WERI-Rb-1 (cell line): ENCODE measurements at regions not wholly inside any gene's neighbourhood (a gene's known extent, or its start where the extent isn't known, plus 50 kb on each side); places are given as distances from the start of the nearest gene placed in this dataset.

Source experiments
- DNase-seq: peaks from one replicate; pipeline ENCODE4 v3.0.0-alpha.2; 2020
- H3K27ac ChIP-seq: fragments of 250-450 bp; sonication (Bioruptor Pico); 2 replicates; pipeline ENCODE4 v1.5.1; 2020; ENCODE audit warnings: mild to moderate bottlenecking, moderate library complexity
- H3K27me3 ChIP-seq: fragments of 250-450 bp; sonication (Bioruptor Pico); 2 replicates; pipeline ENCODE4 v1.5.1; 2021; ENCODE audit warnings: mild to moderate bottlenecking, low read depth, moderate library complexity; ENCODE audit not compliant: insufficient read depth, severe bottlenecking
- H3K36me3 ChIP-seq: fragments of 250-450 bp; sonication (Bioruptor Pico); 2 replicates; pipeline ENCODE4 v1.5.1; 2020; ENCODE audit warnings: mild to moderate bottlenecking, moderate library complexity
- H3K4me3 ChIP-seq: 2 replicates; pipeline ENCODE4 v1.5.1; 2011; ENCODE audit warnings: low read depth, mild to moderate bottlenecking, control low read depth, low read length
- H3K9me3 ChIP-seq: fragments of 250-450 bp; sonication (Bioruptor Pico); 2 replicates; pipeline ENCODE4 v1.5.1; 2021; ENCODE audit warnings: mild to moderate bottlenecking, moderate library complexity; ENCODE audit not compliant: severe bottlenecking
- TF ChIP-seq, protein P1 (sequence below): IDR thresholded peaks from 2 replicates; pipeline ENCODE4 v1.5.1; 2011; ENCODE audit warnings: low read depth, mild to moderate bottlenecking, control low read depth, inconsistent platforms, low read length

DNA sequence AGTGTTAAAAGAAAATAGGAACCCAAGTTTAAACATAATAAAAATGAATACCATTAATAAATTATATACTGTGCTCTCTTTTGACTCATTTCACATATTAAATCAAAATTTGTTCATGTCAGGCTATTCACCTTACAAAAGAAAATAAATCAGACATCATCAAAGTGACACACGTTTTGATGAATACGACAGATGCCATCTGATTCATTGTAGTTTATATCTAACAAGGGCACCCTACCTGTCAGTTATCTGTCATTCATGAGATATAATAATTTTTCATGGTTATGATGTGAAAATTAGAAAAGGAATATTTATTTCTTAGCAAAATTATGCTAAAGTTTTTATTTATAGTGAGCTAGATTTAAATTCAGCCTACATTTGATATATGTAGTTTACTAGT is 188.1 kb upstream of the PCDH17 start:
- TF ChIP-seq, protein P1, sequence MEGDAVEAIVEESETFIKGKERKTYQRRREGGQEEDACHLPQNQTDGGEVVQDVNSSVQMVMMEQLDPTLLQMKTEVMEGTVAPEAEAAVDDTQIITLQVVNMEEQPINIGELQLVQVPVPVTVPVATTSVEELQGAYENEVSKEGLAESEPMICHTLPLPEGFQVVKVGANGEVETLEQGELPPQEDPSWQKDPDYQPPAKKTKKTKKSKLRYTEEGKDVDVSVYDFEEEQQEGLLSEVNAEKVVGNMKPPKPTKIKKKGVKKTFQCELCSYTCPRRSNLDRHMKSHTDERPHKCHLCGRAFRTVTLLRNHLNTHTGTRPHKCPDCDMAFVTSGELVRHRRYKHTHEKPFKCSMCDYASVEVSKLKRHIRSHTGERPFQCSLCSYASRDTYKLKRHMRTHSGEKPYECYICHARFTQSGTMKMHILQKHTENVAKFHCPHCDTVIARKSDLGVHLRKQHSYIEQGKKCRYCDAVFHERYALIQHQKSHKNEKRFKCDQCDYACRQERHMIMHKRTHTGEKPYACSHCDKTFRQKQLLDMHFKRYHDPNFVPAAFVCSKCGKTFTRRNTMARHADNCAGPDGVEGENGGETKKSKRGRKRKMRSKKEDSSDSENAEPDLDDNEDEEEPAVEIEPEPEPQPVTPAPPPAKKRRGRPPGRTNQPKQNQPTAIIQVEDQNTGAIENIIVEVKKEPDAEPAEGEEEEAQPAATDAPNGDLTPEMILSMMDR, result no peak
- H3K9me3 ChIP-seq, result no peaks in the 10 kb centered on the region
- H3K4me3 ChIP-seq, result no peak overlapping the region
- H3K27ac ChIP-seq, result no peak overlapping the region
- no peaks in the 10 kb centered on the region for H3K27me3 ChIP-seq
- no peak for DNase-seq
- H3K36me3 ChIP-seq, result no peaks in the 10 kb centered on the region

DNA sequence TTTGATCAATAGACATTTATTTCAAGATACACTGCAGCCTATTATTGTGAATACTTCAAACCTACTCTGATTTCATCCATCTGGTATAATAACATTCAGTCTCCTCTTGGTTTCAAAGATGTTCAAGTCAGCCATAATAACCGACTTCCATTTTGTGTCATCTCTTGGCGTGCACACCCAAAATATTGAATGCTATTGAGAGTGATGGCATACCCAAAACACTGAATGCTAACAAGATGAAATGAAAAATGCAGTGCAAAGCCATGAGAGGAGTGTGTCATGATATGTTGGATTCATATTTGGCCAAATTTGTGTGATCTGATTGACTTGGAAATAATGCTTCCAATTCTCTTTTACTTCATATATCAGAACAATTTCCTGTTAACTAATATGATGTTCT is 181.2 kb upstream of the PCDH17 start:
- H3K36me3 ChIP-seq, result no peaks in the 10 kb centered on the region
- TF ChIP-seq, protein P1, result no peak
- no peaks in the 10 kb centered on the region for H3K9me3 ChIP-seq
- H3K27ac ChIP-seq, result no peak overlapping the region
- no peak for DNase-seq
- no peak overlapping the region for H3K4me3 ChIP-seq
- no peaks in the 10 kb centered on the region for H3K27me3 ChIP-seq

DNA sequence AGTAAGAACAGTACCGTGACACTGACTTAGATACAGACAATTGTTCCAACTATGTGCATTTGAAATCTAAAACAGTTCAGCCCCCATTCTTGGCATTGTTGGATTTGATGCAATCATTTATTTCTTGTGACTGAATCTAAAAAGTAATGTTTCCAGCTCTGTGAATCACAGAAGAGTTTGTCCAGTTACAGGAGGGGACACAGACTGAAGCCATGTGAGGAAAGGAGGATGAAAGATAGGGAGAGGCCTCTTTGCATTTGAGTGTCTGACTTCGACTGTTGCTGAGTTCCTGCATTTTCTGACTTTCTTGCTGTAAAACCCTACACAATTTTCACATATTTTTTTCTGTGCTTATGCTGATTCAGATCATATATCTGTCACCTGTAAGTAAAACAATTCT is 179.3 kb upstream of the PCDH17 start:
- Histone ChIP-seq H3K36me3 (no peaks in the 10 kb centered on the region), H3K27me3 (no peaks in the 10 kb centered on the region), H3K9me3 (no peaks in the 10 kb centered on the region), H3K4me3 (no peak overlapping the region), H3K27ac (no peak overlapping the region)
- TF ChIP-seq, protein P1, result no peak
- no peak for DNase-seq

DNA sequence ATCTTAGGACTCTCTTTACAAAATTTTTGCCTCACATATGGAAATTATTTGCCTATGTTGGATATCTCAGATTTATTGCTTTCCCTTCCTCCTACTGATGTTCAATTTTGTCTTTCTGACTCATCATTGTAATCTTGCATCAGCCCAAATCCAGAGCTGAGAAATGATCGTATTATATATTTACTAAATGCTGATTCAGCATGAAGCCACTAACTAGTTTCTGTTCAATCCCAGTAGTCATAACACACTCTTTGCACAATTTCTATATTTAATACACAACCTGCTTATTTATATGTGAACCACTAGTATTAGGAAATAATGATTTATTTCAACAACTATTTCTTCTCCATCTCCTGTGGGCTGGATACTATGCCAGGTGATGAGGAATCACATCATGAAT is 161.1 kb upstream of the PCDH17 start:
- Histone ChIP-seq H3K4me3 (no peak overlapping the region), H3K36me3 (no peaks in the 10 kb centered on the region), H3K9me3 (no peaks in the 10 kb centered on the region), H3K27ac (no peak overlapping the region), H3K27me3 (no peaks in the 10 kb centered on the region)
- TF ChIP-seq, protein P1, result no peak
- DNase-seq, result no peak

DNA sequence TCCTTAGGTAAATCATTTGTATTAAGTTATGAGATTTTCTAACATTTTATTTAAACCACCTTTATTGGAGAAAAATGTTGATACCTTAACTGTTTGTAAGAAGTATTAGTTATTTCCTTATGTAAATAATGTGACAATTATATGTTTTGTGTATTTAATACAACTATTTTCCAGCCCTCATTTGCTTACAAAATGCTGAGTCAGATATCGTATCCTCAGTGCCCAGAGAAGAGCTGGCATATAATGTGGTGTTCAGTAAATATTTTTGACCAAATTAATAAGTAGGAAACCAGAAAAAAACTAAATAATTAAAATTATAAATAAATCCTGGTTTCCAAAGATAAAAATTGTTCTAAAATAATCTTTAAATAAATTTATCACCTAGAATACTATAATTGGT is 140.2 kb upstream of the PCDH17 start:
- DNase-seq, result no peak
- no peak overlapping the region for H3K27ac ChIP-seq
- H3K4me3 ChIP-seq, result no peak overlapping the region
- TF ChIP-seq, protein P1, result no peak
- H3K9me3 ChIP-seq, result no peaks in the 10 kb centered on the region
- H3K27me3 ChIP-seq, result no peaks in the 10 kb centered on the region
- H3K36me3 ChIP-seq, result no peaks in the 10 kb centered on the region

DNA sequence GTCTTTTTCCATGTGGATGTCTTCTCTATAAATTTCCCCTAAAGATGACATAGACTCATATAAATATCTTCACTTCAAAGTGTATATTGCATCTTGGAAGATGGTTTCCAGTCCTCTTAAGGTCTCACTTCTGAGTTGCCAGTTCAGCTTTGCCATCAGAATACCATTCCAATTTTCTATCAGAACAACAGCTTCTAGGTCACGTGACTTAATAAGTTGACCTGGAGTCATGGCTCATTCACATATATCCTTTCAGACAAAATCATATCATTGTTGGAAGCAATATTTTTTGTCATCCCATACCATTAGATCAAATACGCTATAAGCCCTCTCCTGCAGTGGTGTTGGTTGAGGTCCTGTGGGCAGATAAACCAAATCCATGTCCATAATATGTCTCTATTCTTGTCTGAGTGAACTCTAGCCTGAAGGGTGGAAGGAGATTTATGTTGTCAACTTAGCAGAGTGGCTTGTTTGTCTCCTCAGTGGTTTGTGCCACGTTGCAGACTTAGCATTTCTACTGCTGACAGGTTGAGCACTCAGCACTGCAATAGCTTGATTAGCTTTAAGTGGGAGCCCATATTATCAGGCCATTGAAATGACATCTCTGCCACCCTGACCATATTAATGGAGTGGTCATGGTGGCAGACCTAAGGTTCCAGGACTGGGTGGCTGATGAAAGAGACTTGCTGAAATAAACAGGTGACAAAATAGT is 123.6 kb upstream of the PCDH17 start:
- Histone ChIP-seq H3K27me3 (no peaks in the 10 kb centered on the region), H3K4me3 (no peak overlapping the region), H3K36me3 (no peaks in the 10 kb centered on the region), H3K9me3 (no peaks in the 10 kb centered on the region), H3K27ac (no peak overlapping the region)
- TF ChIP-seq, protein P1, result no peak
- DNase-seq, result no peak
